GM10248 (cell line): ENCODE measurements at regions not wholly inside any gene's neighbourhood (a gene's known extent, or its start where the extent isn't known, plus 50 kb on each side); places are given as distances from the start of the nearest gene placed in this dataset.

Experiments
- CTCF ChIA-PET: fragments of 300-600 bp; sonication (Branson Sonifier 250); formaldehyde crosslinking; extraction: SDS; loops from one replicate; lab custom pipeline; 2021; ENCODE audit warnings: antibody characterized with exemption; lab: Yijun Ruan, JAX
- POLR2A ChIA-PET: fragments of 350-650 bp; sonication (Branson Sonifier 250); formaldehyde crosslinking; extraction: SDS; loops from one replicate; lab custom pipeline; 2020; ENCODE audit warnings: antibody characterized with exemption; lab: Yijun Ruan, JAX
- DNase-seq: peaks from one replicate; pipeline ENCODE4 v3.0.0; 2012; ENCODE audit errors: extremely low spot score
- TF ChIP-seq, protein P1 (sequence below): IDR thresholded peaks from 2 replicates; pipeline ENCODE4 v1.5.1; 2012; ENCODE audit warnings: mild to moderate bottlenecking, low read depth; ENCODE audit errors: extremely low read depth, missing control alignments, control extremely low read depth

DNA sequence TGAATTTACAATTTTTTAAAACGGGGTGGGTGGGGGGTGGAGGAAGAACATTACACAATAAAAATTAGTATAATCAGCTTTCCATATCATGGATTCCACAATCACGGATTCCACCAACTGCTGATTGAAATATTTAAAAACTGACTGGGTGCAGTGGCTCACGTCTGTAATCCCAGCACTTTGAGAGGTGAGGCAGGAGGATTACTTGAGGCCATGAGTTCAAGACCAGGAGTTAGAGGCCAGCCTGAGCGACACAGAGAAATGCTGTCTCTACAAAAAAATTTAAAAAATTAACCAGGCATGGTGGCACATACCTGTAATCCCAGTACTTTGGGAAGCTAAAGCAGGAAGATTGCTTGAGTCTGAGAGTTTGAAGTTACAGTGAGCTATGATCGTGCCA is 254.7 kb downstream of the ATG4C start:
- ChIA-PET CTCF (no interaction called here), POLR2A (no interaction called here)
- TF ChIP-seq, protein P1, sequence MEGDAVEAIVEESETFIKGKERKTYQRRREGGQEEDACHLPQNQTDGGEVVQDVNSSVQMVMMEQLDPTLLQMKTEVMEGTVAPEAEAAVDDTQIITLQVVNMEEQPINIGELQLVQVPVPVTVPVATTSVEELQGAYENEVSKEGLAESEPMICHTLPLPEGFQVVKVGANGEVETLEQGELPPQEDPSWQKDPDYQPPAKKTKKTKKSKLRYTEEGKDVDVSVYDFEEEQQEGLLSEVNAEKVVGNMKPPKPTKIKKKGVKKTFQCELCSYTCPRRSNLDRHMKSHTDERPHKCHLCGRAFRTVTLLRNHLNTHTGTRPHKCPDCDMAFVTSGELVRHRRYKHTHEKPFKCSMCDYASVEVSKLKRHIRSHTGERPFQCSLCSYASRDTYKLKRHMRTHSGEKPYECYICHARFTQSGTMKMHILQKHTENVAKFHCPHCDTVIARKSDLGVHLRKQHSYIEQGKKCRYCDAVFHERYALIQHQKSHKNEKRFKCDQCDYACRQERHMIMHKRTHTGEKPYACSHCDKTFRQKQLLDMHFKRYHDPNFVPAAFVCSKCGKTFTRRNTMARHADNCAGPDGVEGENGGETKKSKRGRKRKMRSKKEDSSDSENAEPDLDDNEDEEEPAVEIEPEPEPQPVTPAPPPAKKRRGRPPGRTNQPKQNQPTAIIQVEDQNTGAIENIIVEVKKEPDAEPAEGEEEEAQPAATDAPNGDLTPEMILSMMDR, result no peak
- no peak for DNase-seq

DNA sequence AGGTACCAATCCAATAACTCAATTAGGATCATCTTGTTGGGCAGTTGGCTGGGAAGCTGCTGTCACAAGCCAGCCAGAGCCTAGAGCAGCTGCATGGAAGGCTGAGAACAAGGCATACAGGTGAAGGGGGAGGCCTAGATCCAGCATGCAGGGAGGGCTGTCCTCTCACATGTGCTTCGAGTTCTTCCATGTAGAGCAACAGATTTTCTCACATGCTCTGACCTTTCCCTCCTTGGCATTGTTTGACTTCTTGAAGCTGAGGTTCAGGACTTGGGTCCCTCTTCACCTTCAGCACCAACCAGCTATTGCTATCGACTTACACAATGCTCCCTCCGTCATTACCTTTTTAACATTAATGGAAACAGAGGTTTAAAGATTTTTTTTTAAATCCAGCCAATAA is 257.7 kb downstream of the ATG4C start:
- POLR2A ChIA-PET, result no interaction called here
- no peak for DNase-seq
- TF ChIP-seq, protein P1, result no peak
- CTCF ChIA-PET, result no interaction called here

DNA sequence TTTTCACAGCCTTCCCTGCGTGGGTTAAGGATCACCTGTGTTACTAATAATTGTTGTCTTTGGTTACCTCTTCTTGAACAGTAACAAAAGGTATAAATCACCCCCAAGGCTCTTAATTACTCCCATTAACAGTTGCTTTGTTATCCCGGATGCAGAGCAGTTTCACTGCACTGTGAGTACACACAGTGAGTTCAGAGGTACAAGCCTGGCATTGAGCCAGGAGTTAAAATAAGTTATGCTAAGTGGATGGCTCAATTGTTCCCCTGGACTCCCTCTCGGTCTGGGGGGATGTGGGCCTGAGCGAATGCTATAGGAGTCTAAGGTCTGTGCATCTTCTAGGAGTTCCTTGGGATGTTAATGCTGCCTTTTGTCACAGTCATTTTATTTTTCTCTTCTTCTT is 258.3 kb downstream of the ATG4C start:
- TF ChIP-seq, protein P1, result no peak
- ChIA-PET CTCF (interaction anchor here (2.2 kb wide), 1 partner anchor 107 kb away, joined by 8 read pairs; no protein-coding TSS in a partner anchor), POLR2A (no interaction called here)
- DNase-seq, result no peak

DNA sequence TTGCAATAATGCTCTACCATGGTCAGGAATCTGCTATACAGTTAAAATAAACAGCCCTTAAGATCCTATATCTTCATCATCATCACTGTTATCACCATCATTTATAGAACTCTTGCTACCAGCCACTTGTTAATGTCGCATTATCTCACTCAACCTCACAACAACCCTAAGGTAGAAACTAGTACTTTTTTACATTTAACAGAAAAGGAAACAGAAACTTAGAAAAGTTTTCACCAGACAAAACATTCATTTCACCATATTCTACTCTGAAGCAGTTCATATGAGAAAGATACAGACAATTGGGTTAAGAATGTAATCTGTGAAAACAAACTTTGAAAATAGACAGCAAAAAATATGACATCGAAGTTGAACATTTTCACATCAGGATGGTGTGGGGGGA is 262.6 kb downstream of the ATG4C start:
- ChIA-PET CTCF (interaction anchor here (1.1 kb wide), 1 partner anchor 13 kb away, joined by 3 read pairs; no protein-coding TSS in a partner anchor), POLR2A (no interaction called here)
- TF ChIP-seq, protein P1, result no peak
- no peak for DNase-seq

DNA sequence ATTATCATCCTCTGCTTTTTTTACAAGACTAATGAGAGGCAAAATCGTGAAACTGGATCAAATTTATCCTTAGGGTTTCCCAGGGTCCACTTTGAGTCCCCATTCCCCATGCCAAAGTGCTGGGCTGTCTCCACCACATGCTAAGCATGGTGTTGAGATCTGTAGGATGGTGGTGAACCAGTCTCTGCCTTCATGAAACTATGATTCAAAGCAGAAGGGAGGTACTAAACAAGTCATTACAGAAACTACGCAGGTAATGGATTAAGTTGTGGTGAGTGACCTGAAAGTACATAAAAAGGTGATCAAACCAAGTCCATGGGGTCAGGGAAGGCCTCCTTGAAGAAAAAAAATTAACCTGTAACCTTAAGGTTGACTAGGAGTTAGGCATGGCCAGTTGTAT is 265.2 kb downstream of the ATG4C start:
- TF ChIP-seq, protein P1, result no peak
- POLR2A ChIA-PET, result no interaction called here
- CTCF ChIA-PET, result no interaction called here
- DNase-seq, result no peak

DNA sequence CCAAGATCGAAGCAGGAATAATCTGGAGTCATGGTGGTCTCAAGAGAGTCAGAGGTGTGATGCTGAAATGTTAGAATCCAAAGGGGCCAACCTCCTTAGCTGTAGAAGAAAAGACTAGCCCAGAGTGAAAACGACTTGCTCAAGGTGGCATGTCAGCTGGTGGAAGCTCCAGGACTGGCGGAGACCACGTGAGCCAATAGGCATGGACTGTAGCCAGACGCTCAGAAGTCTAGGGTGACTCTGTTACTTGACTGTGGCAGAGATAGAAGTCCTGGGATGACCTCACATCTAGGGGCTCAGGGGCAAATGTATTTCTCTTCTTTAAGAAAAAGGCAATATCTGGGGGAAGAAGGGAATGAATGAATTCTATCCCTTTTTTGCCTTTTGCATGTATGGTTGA is 267.4 kb downstream of the ATG4C start:
- DNase-seq, result no peak
- ChIA-PET CTCF (interaction anchor here (2.0 kb wide), 1 partner anchor 10 kb away, joined by 5 read pairs; no protein-coding TSS in a partner anchor), POLR2A (no interaction called here)
- TF ChIP-seq, protein P1, result no peak
